ENCODE measurements at regions not wholly inside any gene's neighbourhood (a gene's known extent, or its start where the extent isn't known, plus 50 kb on each side); places are given as distances from the start of the nearest gene placed in this dataset.
"Not testable (repeated sequence)": the region's sequence is repeated elsewhere in the genome, so short reads cannot be mapped to it uniquely, and the experiment has no call there.

DNA sequence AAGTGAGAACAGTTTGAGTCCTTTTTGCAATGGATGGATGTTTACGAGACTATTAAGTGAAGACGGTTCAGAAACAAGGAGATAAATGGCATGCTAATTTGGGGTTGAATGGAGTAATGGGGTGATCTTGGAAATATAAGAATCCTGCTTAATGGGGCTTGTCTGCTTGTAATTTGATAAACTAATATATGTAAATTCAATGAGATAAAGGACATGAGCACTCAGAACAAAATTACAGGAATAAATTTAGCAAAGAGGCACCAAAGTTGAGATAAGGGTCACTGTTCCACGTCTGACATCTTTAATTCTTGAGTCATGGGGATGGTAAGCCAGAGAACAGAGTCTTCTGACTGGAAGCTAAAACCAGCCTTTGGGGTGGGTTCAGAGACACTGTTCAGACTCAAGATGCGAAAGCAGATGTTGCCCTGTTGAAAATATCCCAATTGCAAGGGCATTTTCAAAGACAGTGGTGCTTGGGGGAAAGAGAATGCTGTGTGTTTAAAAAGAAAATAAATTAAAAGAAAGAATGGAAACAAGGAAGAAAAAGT lies 67.8 kb upstream of the CHRNB4 start:
- intact Hi-C loops (cut with DNase I): no loop called here
- Histone ChIP-seq H3K4me1 (no peaks in the 10 kb centered on the region), H3K4me3 (no peak overlapping the region)

DNA sequence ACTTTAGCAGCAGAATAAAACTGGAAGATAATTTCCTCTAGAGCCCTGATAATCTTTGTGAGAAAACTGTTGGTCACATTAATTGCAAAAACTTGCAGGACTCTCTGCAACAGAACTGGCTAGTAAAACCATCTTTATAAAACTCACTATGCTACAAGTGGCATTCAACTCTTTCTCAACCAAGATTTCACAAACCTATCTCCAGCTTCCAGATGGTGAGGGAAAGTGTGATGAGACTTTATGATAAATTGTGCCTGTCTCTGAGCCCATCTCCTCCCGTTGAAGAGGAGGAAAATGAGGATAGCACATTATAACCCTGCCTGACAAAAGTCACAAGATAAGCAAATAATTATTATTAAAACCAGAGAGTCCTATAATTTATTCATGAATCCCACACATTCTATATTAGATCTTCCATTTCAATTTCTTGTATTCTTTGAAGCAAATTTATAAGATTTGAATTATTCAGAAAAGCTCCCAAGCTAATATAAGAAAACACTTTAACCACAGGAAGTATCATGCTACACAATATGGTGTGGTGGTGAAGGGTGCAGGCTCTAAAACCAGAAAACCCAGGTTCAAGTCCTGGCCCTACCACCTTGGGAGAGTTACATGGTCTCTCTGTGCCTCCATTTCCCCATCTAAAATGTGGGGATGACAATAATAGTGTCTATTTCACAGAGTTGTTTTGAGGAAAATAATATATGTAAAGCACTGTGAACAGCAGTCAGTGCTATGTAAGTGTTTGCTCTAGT lies 65.6 kb upstream of the CHRNB4 start:
- H3K9me3 ChIP-seq; H3K27me3 ChIP-seq; H3K4me3 ChIP-seq; H3K27ac ChIP-seq; H3K4me1 ChIP-seq; ATAC-seq; DNase-seq; intact Hi-C loops (cut with DNase I); H3K36me3 ChIP-seq: not testable (repeated sequence)
- 30% methylated on average over 1 of the region's 1 CpG for WGBS (ENCODE audit: insufficient coverage, low coverage, low lambda C conversion rate, missing lambda C conversion rate)

More for the DNA sequence above, 67.8 kb upstream of the CHRNB4 start:
- H3K36me3 ChIP-seq: no peaks in the 10 kb centered on the region
- TF ChIP-seq POLR2A (IDR thresholded peaks at IDR 0.05): no peak
- TF ChIP-seq, protein P1, sequence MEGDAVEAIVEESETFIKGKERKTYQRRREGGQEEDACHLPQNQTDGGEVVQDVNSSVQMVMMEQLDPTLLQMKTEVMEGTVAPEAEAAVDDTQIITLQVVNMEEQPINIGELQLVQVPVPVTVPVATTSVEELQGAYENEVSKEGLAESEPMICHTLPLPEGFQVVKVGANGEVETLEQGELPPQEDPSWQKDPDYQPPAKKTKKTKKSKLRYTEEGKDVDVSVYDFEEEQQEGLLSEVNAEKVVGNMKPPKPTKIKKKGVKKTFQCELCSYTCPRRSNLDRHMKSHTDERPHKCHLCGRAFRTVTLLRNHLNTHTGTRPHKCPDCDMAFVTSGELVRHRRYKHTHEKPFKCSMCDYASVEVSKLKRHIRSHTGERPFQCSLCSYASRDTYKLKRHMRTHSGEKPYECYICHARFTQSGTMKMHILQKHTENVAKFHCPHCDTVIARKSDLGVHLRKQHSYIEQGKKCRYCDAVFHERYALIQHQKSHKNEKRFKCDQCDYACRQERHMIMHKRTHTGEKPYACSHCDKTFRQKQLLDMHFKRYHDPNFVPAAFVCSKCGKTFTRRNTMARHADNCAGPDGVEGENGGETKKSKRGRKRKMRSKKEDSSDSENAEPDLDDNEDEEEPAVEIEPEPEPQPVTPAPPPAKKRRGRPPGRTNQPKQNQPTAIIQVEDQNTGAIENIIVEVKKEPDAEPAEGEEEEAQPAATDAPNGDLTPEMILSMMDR (IDR thresholded peaks at IDR 0.05): no peak
- WGBS (ENCODE audit: insufficient coverage, low coverage, low lambda C conversion rate, missing lambda C conversion rate): 86% methylated on average over 3 of the region's 4 CpGs
- ATAC-seq: no peak
- no peak overlapping the region for H3K27ac ChIP-seq
- no peaks in the 10 kb centered on the region for H3K9me3 ChIP-seq
- H3K27me3 ChIP-seq: no peaks in the 10 kb centered on the region
- DNase-seq: no peak

DNA sequence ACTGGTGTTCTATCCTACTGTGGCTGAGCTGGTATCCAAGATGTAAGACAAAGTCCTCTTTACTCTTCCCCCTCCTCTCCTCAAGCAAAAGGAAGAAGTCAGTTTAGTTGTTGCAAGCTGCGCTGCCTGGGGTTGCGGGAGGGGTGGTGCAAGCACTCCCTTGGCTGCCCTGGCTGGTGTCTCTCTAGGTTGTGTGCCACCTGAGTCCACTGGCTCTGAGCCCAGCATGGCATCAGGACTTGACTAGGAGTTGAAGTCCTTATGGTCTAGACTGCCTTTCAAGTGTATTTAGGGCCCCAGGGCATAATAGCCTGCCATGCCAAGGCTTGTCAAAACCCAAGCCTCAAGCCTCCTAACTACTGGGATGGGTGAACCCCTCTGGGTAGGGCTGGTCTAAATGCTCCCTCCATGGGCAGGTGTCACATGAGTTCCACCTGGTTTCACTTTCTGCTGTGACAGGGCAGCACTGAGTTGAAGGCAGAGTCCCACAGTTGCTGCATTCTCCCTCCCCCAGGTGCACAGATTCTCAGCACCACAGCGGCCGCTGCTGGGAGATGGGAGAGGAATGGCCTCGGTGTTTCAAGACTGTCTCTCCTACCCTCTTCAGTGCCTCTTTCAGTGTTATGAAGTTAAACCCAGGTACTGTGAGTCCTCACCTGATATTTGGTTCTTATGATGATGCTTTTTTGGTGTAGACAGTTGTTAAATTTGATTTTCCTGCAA lies 62.5 kb upstream of the CHRNB4 start:
- not testable (repeated sequence) for H3K4me1 ChIP-seq, H3K27ac ChIP-seq, ATAC-seq, H3K4me3 ChIP-seq, H3K9me3 ChIP-seq, H3K27me3 ChIP-seq, H3K36me3 ChIP-seq
- 80% methylated on average over 3 of the region's 5 CpGs for whole genome bisulfite sequencing (ENCODE audit: insufficient coverage, low coverage, low lambda C conversion rate, missing lambda C conversion rate)
- DNase-seq: peak in 1 of 3 donors; percentile 28
- intact Hi-C loops (cut with DNase I): loop anchor here in 1 of 2 donors (5.0 kb wide), 1 partner anchor 66 kb away; no protein-coding TSS in a partner anchor

DNA sequence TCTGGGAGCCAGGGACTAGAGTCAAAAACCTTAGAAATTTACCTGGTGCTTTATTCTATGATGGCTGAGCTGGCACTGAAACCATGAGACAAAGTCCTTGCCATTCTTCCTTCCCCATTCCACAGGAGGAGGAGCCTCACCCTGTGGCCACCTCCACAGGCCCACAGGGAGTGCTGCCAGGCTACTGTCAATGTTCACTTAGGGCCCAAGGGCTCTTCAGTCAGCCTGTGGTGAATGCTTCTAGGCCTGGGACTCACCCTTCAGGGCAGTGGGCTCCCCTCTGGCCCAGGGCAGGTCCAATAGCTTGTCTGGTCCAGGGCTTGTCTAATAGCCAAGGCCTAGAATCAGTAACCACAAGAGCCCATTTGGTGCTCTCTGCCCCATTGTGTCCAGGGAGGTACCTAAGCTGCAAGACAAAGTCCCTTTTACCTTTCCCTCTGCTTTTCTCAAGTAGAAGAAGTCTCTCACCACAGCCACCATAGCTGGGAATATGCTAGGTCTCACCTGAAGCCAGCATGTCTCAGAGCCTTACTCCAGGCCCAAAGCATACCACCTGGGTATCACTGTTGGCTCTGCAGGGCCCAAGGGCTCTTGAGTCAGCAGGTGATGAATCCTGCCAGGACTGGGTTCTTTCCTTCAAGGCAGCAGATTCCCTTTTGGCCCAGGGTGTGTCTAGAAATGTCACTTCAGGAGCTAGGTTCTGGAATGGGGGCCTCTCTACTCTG lies 61.8 kb upstream of the CHRNB4 start:
- Histone ChIP-seq H3K9me3 (no peaks in the 10 kb centered on the region), H3K36me3 (no peaks in the 10 kb centered on the region), H3K4me3 (no peak overlapping the region), H3K4me1 (peaks cover 0 to 3% (median 0%) of the 10 kb centered on the region in 4 donors), H3K27me3 (no peaks in the 10 kb centered on the region), H3K27ac (no peak overlapping the region)
- TF ChIP-seq, protein P1 (IDR thresholded peaks at IDR 0.05): no peak
- no peak for TF ChIP-seq POLR2A (IDR thresholded peaks at IDR 0.05)
- DNase-seq (peak in 1 of 3 donors; percentile 31), ATAC-seq (peak in 2 of 4 donors; percentile 35 to 77)
- intact Hi-C loops (cut with DNase I): loop anchor here in 1 of 2 donors (5.0 kb wide), 1 partner anchor 65 kb away; no protein-coding TSS in a partner anchor

DNA sequence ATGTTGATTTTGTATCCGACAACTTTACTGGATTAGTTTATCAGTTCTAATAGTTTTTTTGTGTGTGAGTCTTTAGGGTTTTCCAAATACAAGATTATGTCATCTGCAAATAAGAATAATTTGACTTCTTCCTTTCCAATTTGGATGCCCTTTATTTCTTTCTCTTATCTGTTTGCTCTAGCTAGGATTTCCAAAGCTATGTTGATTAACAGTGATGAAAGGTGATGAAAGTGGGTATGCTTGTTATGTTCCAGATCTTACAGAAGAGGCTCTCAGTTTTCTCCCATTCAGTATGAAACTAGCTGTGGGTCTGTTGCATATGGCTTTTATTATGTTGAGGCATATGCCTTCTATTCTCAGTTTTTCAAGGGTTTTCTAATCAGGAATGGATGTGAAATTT lies 56.4 kb upstream of the CHRNB4 start:
- TF ChIP-seq, protein P1 (IDR thresholded peaks at IDR 0.05): no peak
- no peak for TF ChIP-seq POLR2A (IDR thresholded peaks at IDR 0.05)
- Histone ChIP-seq H3K36me3 (no peaks in the 10 kb centered on the region), H3K4me1 (peaks cover 0 to 27% (median 0%) of the 10 kb centered on the region in 4 donors), H3K27me3 (no peaks in the 10 kb centered on the region), H3K9me3 (no peaks in the 10 kb centered on the region), H3K4me3 (no peak overlapping the region), H3K27ac (no peak overlapping the region)
- peak in 3 of 4 donors; percentile 56 to 66 (median 65) for ATAC-seq
- no peak for DNase-seq
- 31% methylated on average over 1 of the region's 1 CpG for WGBS (ENCODE audit: insufficient coverage, low coverage, low lambda C conversion rate, missing lambda C conversion rate)
- intact Hi-C loops (cut with DNase I): no loop called here
